Epithelial cell of esophagus (primary cell): ENCODE measurements at regions not wholly inside any gene's neighbourhood (a gene's known extent, or its start where the extent isn't known, plus 50 kb on each side); places are given as distances from the start of the nearest gene placed in this dataset.
A peak's percentile ranks its signal among the peaks of the same experiment; 100 is the strongest.

Source experiments
- DNase-seq: peaks from one replicate; pipeline ENCODE4 v3.0.0; 2010; ENCODE audit warnings: low read depth
- H3K4me3 ChIP-seq: 2 replicates; pipeline ENCODE4 v1.5.1; 2011; ENCODE audit warnings: mild to moderate bottlenecking, low read length, control low read depth
- TF ChIP-seq, protein P1 (sequence below): IDR thresholded peaks from 2 replicates; pipeline ENCODE4 v1.5.1; 2011; ENCODE audit warnings: low read depth, mild to moderate bottlenecking, low read length, control low read depth, inconsistent platforms; ENCODE audit not compliant: insufficient read depth; ENCODE audit errors: missing control alignments

DNA sequence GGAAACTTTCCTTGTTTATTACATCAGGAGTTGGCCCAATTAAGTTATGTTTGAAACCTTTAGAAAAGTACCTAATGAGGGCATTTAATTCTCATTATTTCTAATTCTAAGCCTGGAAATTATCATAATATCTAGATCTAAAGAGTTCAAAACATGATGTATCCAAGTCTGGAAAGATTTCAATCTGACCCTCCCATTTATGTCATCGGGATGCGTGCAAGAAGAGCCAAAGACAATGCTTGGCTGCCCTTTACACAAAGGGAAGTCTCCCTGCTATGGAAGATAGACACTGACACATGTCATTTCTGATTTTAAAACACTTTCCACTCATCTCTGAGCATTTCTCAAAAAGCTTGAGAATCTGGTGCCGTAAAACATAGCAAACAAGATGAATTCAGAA is 222.4 kb downstream of the ANTXR2 start:
- DNase-seq, result no peak
- H3K4me3 ChIP-seq, result no peak overlapping the region
- TF ChIP-seq, protein P1, sequence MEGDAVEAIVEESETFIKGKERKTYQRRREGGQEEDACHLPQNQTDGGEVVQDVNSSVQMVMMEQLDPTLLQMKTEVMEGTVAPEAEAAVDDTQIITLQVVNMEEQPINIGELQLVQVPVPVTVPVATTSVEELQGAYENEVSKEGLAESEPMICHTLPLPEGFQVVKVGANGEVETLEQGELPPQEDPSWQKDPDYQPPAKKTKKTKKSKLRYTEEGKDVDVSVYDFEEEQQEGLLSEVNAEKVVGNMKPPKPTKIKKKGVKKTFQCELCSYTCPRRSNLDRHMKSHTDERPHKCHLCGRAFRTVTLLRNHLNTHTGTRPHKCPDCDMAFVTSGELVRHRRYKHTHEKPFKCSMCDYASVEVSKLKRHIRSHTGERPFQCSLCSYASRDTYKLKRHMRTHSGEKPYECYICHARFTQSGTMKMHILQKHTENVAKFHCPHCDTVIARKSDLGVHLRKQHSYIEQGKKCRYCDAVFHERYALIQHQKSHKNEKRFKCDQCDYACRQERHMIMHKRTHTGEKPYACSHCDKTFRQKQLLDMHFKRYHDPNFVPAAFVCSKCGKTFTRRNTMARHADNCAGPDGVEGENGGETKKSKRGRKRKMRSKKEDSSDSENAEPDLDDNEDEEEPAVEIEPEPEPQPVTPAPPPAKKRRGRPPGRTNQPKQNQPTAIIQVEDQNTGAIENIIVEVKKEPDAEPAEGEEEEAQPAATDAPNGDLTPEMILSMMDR, result no peak

DNA sequence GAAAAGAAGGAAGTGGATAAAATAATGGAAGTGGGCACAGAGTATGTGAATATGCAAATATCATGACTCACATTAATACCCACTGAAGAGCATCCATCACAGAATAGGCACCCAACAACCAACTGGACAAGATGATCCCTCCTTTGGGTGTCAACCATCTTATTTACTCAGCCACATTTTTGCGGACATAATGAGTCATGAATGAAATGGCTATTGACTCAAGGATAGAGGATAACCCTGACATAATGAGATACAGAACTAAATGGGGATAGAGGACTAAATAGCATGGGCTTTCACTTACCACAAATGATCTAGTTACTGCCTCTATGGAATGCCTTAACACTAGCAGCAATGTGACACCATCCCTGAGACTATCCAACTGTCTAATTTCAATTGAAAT is 224.7 kb downstream of the ANTXR2 start:
- peak; percentile 8 for DNase-seq
- TF ChIP-seq, protein P1, result no peak
- H3K4me3 ChIP-seq, result no peak overlapping the region

DNA sequence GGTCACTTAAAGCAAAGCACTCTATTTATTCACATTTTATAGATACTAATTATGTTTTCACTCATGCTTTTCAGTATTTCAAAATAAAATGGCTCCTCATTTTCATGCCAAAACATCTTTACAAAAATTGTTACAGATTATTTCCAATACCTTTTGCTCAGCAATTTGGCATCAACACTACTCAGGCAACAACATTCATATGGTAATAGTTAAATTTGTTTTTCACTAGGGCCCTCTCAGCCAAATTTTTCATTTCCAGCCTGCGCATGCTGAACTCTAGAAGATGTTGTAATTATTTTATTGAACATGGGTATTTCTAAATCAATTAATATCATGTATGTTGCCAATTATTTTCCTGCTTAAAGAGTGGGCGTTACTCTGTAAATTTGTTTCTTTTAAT is 225.6 kb downstream of the ANTXR2 start:
- H3K4me3 ChIP-seq, result no peak overlapping the region
- TF ChIP-seq, protein P1, result no peak
- no peak for DNase-seq

DNA sequence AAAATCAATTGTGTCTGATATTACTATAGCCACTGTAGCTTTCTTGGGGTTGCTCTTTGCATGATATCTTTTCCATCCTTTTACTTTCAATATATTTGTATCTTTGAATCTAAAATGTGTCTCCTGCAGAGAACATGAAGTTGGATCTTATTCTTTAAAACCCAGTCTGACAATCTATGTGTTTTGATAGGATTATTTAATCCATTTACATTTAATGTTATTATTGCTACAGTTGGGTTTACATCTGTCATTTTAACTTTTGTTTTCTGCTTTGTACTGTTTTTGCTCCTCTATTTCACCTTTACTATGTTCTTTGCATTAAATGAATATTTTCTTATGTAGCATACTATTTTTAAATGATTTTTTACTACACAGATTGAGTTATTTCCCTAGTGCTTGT is 230.9 kb downstream of the ANTXR2 start:
- no peak for DNase-seq
- H3K4me3 ChIP-seq, result no peak overlapping the region
- TF ChIP-seq, protein P1, result no peak

DNA sequence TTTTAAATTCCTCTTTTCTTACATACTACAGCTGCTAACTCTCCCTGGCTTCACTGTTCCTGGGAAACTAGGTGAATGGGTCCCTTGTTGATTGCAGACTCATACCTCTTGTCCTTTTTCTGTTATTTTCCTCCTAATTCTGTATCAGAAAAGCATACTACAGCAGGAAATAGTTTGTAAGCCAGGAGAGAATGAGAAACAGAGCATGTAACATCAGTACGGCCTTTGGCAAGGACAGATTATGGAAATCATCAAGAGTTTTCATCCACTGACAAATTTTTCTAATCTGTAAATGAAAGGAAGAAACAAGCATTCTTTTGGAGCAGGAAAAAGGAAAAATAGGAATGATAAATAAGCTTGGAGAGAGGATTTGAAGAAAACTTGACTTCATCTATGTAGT is 239.2 kb downstream of the ANTXR2 start:
- TF ChIP-seq, protein P1, result no peak
- no peak for DNase-seq
- no peak overlapping the region for H3K4me3 ChIP-seq

DNA sequence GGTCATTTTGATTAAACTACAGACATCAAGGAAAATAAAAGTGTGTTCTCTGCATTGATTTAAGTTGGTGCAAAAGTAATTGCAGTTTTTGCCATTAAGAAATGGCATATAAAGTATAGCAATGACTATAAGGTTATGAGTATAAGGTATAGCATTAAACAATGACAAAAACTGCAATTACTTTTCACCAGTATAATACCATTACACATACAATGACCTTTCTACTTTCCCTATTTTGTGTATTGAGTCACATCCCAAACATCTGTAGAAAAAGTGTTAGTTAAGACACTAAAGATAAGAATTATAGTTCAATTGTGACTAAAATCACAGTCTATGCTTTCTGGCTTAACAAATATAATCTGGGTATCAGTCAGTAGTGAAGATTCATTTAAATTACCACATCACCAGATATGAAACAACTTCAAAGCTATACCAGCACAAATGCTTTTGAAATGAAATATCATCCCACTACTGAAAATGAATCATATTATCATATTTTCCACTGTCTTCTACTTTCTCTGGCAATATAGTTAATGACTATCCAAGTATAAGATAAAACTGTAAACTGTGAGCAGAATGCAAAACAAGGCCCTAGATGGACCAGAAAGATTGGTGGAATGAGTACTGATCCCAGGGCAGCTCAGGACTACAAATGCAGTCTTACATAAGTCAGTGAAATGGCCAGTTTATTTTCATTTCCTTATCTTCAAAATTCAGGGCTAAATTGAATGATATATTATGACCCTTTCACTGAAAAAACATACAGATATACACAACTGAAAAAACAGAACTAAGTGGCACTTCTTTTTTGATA is 241.1 kb downstream of the ANTXR2 start:
- TF ChIP-seq, protein P1, result no peak
- DNase-seq, result no peak
- H3K4me3 ChIP-seq, result no peak overlapping the region

DNA sequence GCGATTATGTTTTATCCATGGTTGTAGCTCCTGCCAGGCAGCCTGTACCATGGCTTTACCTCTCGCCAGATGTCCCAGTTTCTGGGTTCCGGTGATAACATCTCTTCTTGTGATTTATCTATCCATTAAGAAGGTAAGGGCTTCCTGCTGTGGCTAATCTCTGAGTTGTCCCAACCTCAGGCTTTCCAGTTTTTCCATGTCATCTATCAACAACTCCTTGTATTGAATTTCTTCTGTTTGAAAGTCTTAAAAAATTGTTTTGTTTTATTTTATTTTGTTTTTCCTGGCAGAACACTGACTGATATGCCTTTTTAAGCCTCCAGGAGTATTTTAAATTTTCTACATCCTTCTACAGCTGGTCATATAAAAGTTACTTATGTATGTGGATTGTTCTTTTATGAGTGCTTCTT is 241.9 kb downstream of the ANTXR2 start:
- no peak overlapping the region for H3K4me3 ChIP-seq
- DNase-seq, result no peak
- TF ChIP-seq, protein P1, result no peak
